HG03039 (cell line): ENCODE measurements at regions not wholly inside any gene's neighbourhood (a gene's known extent, or its start where the extent isn't known, plus 50 kb on each side); places are given as distances from the start of the nearest gene placed in this dataset.

Experiments used
- ATAC-seq: cut with Tn5 transposase; IDR thresholded peaks from one replicate; pipeline ENCODE4 v1.9.1; 2021; ENCODE audit warnings: mild to moderate bottlenecking, moderate library complexity; ENCODE audit not compliant: unreplicated experiment

DNA sequence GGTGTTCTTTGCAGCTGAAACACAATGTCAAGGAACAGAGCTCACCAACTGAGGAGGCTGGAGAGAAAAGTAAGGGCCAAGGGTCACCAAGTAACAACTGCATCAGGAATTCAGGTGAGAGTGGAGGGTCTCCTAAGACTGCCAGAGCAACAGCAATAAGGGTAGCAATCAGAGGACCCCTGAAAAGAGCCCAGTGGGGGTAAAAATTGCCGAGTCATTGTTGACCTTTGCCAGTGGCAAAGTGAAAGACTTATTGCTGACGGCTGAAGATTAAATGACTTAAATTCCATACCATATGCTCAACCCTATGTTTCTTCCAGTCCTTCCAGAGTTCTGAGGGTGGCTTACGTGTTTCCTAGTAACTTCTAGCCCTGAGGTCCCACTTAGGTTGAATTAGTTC, 51.9 kb upstream of the ARHGAP42 start:
- ATAC-seq, result no peak

DNA sequence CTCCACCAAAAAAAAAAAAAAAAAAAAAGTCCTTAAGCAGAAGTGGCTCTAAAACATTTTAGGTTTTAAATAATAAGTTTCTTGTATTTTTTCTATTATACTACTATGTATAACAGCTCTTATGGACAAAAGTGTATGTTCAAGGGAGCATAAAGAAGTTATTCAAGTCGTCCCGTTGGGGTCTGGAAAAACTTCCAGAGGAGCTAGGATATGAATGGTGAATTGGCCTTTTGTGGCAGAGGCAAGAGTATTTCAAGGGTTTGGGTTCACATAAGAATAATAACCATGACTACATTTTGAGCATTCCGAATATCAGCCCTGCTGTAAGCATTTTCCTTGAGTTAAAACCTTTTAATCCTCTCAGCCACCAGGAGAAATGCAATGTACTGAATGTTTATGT, 50.6 kb upstream of the ARHGAP42 start:
- no peak for ATAC-seq
